OCI-LY3 (cell line): ENCODE measurements at regions not wholly inside any gene's neighbourhood (a gene's known extent, or its start where the extent isn't known, plus 50 kb on each side); places are given as distances from the start of the nearest gene placed in this dataset.
A peak's percentile ranks its signal among the peaks of the same experiment; 100 is the strongest.

ENCODE experiments used
- H2AFZ ChIP-seq: fragments of 200-600, 300-600 bp; shearing (Covaris generic); 2 replicates; pipeline ENCODE4 v1.6.0; 2014; ENCODE audit warnings: antibody characterized with exemption, low read depth, low read length
- H3K27ac ChIP-seq: fragments of 200-600, 300-600 bp; sonication (generic); 2 replicates; pipeline ENCODE4 v1.5.1; 2014; ENCODE audit warnings: mild to moderate bottlenecking, low read length, moderate library complexity, mixed read lengths
- H3K27me3 ChIP-seq: fragments of 200-600, 300-600 bp; sonication (generic); 2 replicates; pipeline ENCODE4 v1.6.1; 2014; ENCODE audit warnings: low read depth, low read length, mixed read lengths
- H3K36me3 ChIP-seq: fragments of 200-600, 300-600 bp; sonication (generic); replicated peaks from 2 replicates; pipeline ENCODE3; 2014; ENCODE audit warnings: low read depth, low read length, mixed read lengths
- H3K4me1 ChIP-seq: fragments of 300-600, 200-600 bp; sonication (generic); 2 replicates; pipeline ENCODE4 v1.6.1; 2014; ENCODE audit warnings: low read length, mixed read lengths
- H3K4me2 ChIP-seq: fragments of 200-600, 300-600 bp; sonication (generic); 2 replicates; pipeline ENCODE4 v1.6.1; 2014; ENCODE audit warnings: low read length, mixed read lengths
- H3K4me3 ChIP-seq: fragments of 300-600, 200-600 bp; sonication (generic); 2 replicates; pipeline ENCODE4 v1.5.1; 2014; ENCODE audit warnings: antibody characterized with exemption, mild to moderate bottlenecking, low read length, moderate library complexity
- H3K79me2 ChIP-seq: fragments of 300-600, 200-600 bp; shearing (Covaris generic); 2 replicates; pipeline ENCODE4 v1.6.1; 2014; ENCODE audit warnings: mild to moderate bottlenecking, low read length, mixed read lengths
- H3K9ac ChIP-seq: fragments of 300-600, 200-600 bp; shearing (Covaris generic); 2 replicates; pipeline ENCODE4 v1.6.0; 2014; ENCODE audit warnings: mild to moderate bottlenecking, low read length, moderate library complexity
- H3K9me3 ChIP-seq: fragments of 200-600, 300-600 bp; shearing (Covaris generic); 2 replicates; pipeline ENCODE4 v1.6.1; 2014; ENCODE audit warnings: low read length, mixed read lengths; ENCODE audit not compliant: insufficient read depth
- H4K20me1 ChIP-seq: fragments of 200-600, 300-600 bp; sonication (generic); 2 replicates; pipeline ENCODE4 v1.6.1; 2016; ENCODE audit warnings: low read length, mixed read lengths; ENCODE audit not compliant: insufficient read depth
- EZH2phosphoT487 ChIP-seq: fragments of 200-600 bp; shearing (Covaris generic); IDR thresholded peaks from 2 replicates; pipeline ENCODE4 v1.6.1; 2018; ENCODE audit warnings: antibody characterized with exemption, mixed run types, low read depth
- TF ChIP-seq, protein P1 (sequence below): fragments of 200-600, 300-600 bp; sonication (generic); IDR thresholded peaks from 2 replicates; pipeline ENCODE4 v1.5.1; 2014; ENCODE audit warnings: antibody characterized with exemption, low read length, low read depth

DNA sequence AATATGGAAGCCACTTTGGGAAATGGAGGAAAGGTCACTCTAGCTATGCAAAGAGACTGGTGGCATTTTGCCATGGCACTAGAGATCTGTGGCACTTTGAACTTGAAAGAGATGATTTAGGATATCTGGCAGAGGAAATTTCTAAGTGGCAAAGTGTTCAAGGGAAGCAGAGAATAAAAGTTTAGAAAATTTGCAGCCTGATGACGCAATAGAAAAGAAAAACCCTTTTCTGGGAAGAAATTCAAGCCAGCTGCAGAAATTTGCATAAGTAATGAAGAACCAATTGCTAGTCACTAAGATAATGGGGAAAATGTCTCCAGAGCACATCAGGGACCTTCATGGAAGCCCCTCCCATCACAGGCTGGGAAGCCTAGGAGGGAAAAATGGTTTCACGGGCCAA lies 191.1 kb upstream of the B3GALT2 start:
- H3K4me3 ChIP-seq: no peak overlapping the region
- no peak overlapping the region for H3K27ac ChIP-seq
- no peak for TF ChIP-seq EZH2phosphoT487
- TF ChIP-seq, protein P1, sequence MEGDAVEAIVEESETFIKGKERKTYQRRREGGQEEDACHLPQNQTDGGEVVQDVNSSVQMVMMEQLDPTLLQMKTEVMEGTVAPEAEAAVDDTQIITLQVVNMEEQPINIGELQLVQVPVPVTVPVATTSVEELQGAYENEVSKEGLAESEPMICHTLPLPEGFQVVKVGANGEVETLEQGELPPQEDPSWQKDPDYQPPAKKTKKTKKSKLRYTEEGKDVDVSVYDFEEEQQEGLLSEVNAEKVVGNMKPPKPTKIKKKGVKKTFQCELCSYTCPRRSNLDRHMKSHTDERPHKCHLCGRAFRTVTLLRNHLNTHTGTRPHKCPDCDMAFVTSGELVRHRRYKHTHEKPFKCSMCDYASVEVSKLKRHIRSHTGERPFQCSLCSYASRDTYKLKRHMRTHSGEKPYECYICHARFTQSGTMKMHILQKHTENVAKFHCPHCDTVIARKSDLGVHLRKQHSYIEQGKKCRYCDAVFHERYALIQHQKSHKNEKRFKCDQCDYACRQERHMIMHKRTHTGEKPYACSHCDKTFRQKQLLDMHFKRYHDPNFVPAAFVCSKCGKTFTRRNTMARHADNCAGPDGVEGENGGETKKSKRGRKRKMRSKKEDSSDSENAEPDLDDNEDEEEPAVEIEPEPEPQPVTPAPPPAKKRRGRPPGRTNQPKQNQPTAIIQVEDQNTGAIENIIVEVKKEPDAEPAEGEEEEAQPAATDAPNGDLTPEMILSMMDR: no peak
- H3K4me1 ChIP-seq: no peaks in the 10 kb centered on the region
- H3K9ac ChIP-seq: no peak overlapping the region
- no peaks in the 10 kb centered on the region for H3K36me3 ChIP-seq
- no peaks in the 10 kb centered on the region for H3K9me3 ChIP-seq
- H4K20me1 ChIP-seq: no peaks in the 10 kb centered on the region
- no peak overlapping the region for H2AFZ ChIP-seq
- H3K79me2 ChIP-seq: no peaks in the 10 kb centered on the region
- H3K27me3 ChIP-seq: no peaks in the 10 kb centered on the region
- H3K4me2 ChIP-seq: no peak overlapping the region

DNA sequence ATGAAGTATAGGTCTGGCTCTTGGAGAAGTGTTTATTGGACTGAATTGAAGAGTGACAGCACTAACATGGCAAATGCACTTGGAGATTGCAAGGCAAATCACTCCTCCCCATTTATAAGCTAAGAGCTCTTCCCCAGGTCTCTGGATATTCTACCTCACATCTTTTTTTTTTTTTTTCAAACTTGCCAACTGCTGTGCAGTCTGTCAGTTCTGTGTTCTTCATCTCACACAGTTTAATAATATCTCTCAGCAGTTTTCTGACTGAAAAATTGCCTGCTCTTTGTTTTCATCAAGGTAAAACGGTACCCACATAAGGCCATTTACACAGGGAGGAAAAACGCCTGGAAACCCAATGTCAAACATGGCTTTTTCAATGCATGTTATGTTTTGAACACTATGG lies 186.1 kb upstream of the B3GALT2 start:
- no peaks in the 10 kb centered on the region for H3K27me3 ChIP-seq
- no peak overlapping the region for H2AFZ ChIP-seq
- H3K4me3 ChIP-seq: no peak overlapping the region
- TF ChIP-seq, protein P1: no peak
- TF ChIP-seq EZH2phosphoT487: no peak
- no peak overlapping the region for H3K4me2 ChIP-seq
- H3K4me1 ChIP-seq: peaks cover 14% of the 10 kb centered on the region
- H3K9ac ChIP-seq: no peak overlapping the region
- H4K20me1 ChIP-seq: no peaks in the 10 kb centered on the region
- H3K36me3 ChIP-seq: no peaks in the 10 kb centered on the region
- no peak overlapping the region for H3K27ac ChIP-seq
- no peaks in the 10 kb centered on the region for H3K9me3 ChIP-seq
- no peaks in the 10 kb centered on the region for H3K79me2 ChIP-seq

DNA sequence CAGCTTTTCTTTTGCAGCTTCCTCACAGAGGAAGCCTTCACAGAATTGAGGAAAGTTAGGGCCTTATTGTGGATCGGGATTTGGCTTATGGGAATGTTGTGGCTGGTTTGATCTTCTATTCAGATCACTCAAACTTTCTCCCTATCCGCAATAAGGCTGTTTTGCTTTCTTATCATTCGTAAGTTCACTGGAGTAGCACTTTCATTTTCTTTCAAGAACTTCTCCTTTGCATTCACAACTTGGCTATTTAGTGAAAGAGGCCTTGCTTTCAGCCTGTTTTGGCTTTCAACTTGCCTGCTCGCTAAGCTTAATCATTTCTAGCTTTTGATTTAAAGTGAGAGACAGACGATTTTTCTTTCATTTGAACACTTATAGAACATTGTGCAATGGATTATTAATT lies 181.9 kb upstream of the B3GALT2 start:
- Histone ChIP-seq H3K4me2 (peak overlapping the region; percentile 65), H3K79me2 (no peaks in the 10 kb centered on the region), H3K27me3 (no peaks in the 10 kb centered on the region), H3K9me3 (no peaks in the 10 kb centered on the region), H3K4me3 (peak overlapping the region; percentile 60), H3K4me1 (peaks cover 14% of the 10 kb centered on the region), H2AFZ (peak overlapping the region; percentile 96), H4K20me1 (no peaks in the 10 kb centered on the region), H3K36me3 (no peaks in the 10 kb centered on the region), H3K9ac (peak overlapping the region; percentile 41), H3K27ac (peak overlapping the region; percentile 37)
- TF ChIP-seq, protein P1: no peak
- no peak for TF ChIP-seq EZH2phosphoT487

DNA sequence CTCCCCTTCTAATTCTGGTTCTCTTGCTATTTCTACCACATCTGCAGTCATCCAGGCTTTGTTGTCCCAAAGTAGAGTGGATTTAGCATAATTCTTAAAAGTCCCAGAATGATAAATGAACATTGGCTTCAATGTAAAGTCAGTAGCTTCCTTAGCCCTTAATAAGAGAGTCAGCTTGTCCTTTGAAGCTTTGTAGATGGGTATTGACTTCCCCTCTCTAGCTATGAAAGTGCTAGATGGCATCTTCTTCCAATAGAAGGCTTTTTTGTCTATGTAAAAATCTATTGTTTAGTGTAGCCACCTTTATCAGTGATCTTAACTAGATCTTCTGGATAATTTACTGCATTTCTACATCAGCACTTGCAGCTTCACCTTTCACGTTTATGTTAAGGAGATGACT lies 181.4 kb upstream of the B3GALT2 start:
- H2AFZ ChIP-seq: peak overlapping the region; percentile 96
- H3K27ac ChIP-seq: peak overlapping the region; percentile 37; the same call in 1 of the 2 replicates
- H3K36me3 ChIP-seq: no peaks in the 10 kb centered on the region
- H3K4me1 ChIP-seq: peaks cover 14% of the 10 kb centered on the region
- no peaks in the 10 kb centered on the region for H3K27me3 ChIP-seq
- peak overlapping the region; percentile 65 for H3K4me2 ChIP-seq
- H3K9ac ChIP-seq: peak overlapping the region; percentile 41; the same call in 1 of the 2 replicates
- H4K20me1 ChIP-seq: no peaks in the 10 kb centered on the region
- H3K9me3 ChIP-seq: no peaks in the 10 kb centered on the region
- no peak for TF ChIP-seq EZH2phosphoT487
- TF ChIP-seq, protein P1: no peak
- H3K79me2 ChIP-seq: no peaks in the 10 kb centered on the region
- H3K4me3 ChIP-seq: peak overlapping the region; percentile 60
